ENCODE measurements at regions not wholly inside any gene's neighbourhood (a gene's known extent, or its start where the extent isn't known, plus 50 kb on each side); places are given as distances from the start of the nearest gene placed in this dataset.

DNA sequence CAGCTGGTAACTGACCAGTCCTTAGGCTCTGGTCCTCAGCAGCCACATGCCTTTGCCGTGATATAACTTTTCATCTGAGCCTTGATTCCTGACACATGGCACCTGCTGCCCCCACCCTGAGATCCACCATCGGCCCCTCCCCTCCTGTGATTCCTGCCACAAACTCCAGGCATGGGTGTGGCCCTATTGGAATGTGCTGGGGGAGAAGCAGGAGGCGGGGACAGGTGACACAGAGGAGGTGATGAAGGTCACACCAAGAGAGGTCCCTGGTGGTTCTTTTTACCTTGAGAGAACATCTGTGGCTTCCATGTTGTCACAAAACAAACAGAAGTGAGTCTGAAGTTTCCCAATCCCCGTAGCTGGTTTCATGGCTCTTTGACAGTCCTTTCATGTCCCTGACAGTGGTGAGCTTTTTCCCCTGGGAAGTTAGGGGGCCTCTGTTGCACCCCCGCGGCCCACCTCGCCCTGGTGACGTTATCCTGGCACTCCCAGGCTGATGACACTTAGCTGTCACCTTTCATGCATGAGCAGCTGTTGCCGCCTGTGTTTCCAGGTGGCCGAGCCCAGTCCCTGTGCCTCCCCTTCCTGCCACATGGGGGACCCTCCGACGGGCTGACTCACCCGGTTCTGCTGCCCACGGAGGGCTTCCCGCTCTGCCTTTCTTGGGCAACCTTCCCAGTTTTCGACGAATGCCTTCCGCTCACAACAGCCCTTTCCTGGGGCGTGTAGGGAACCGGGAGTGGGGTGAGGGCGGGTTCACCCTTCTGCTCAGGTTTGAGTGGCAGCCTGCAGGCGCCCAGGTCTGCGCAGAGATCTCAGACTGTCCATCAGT is 66.3 kb upstream of the GLI2 start:
- Histone ChIP-seq H3K9ac (ENCODE audit: low read depth, low read length) (no peak overlapping the region), H3K4me1 (ENCODE audit: insufficient read depth, low read length) (peaks cover 3% of the 10 kb centered on the region)

DNA sequence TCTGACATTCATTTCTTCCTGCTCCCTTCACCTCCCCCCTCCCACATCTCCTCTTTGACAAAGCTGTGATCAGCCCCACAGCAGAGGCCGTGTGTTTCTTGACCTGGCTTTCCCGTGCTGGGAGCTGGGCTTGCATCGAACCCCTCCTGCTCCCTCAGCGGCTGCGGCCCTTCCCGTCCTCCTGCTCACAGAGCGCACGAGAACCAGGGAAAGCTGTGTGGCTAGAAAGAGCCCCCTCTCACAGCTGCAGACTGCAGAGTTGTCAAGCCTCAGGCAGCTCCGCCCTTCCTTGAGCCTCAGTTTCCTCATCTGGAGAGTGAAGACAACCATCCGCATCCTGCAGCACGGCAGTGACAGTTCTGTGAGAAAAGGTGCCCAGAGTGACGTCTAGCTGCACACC is 65.7 kb upstream of the GLI2 start:
- Histone ChIP-seq H3K9ac (ENCODE audit: low read depth, low read length) (no peak overlapping the region), H3K36me3 (ENCODE audit: insufficient read depth, low read length) (no peaks in the 10 kb centered on the region), H3K4me1 (ENCODE audit: insufficient read depth, low read length) (peaks cover 3% of the 10 kb centered on the region), H3K9me3 (ENCODE audit: control insufficient read depth, insufficient read depth, low read length) (peaks cover 7% of the 10 kb centered on the region; the same call in 1 of the 2 replicates)

More for the DNA sequence above, 66.3 kb upstream of the GLI2 start:
- Histone ChIP-seq H3K9me3 (ENCODE audit: control insufficient read depth, insufficient read depth, low read length) (peaks cover 7% of the 10 kb centered on the region; the same call in 1 of the 2 replicates), H3K36me3 (ENCODE audit: insufficient read depth, low read length) (no peaks in the 10 kb centered on the region)

DNA sequence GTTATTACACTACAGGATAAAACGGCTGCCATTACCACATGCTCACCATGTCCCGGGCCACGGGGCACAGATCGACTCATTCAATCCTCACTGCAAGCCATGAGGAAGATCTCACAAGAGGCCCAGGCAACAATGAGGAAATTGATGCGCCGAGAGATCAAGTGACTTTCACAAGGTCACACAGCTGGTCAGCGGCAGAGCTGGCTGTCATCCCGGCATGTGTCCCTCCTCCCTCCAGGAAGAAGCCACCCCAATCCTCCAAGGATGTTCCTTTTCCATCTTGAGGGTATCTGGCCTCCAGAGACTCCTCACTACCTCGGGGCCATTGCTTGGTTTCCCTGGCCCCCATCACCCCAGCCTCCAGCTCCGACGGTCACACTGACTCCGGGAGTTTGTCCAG is 65.3 kb upstream of the GLI2 start:
- peaks cover 7% of the 10 kb centered on the region; the same call in 1 of the 2 replicates for H3K9me3 ChIP-seq (ENCODE audit: control insufficient read depth, insufficient read depth, low read length)
- no peaks in the 10 kb centered on the region for H3K36me3 ChIP-seq (ENCODE audit: insufficient read depth, low read length)
- H3K9ac ChIP-seq (ENCODE audit: low read depth, low read length) = no peak overlapping the region
- peaks cover 3% of the 10 kb centered on the region for H3K4me1 ChIP-seq (ENCODE audit: insufficient read depth, low read length)

DNA sequence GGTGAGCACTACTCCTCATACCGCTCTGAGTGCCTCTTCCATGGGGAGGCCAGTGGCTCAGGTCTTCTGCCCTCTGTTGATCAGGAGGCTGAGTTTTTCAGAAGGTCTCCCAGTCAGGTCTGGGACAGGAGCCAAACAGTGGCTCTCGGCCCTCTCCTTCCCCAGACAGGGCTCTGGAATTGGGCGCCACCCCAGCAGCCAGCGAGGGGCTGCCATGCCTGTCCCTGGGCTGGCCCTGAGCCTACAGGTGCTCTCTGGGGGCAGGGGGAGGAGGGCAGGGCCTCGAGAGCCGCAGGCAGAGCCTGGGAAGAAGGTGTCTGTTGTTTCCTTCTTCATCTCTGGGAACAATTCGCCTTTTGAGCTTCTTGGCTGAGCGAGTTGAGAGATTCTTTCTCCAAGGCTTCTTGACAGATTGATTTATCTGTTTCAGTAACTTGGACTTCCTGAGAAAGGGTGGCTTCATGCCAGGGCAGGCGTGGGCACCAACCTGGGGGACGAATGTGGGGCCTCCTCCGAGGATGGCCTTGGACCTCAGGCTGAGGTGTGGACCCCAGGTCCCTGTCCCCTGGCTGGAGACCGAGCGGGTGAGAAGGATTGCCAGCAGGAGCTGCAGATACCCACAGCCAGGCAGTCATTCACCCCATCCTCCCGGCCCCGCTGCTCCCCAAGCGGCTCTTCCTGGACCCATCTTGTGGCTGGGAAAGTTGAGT is 64.7 kb upstream of the GLI2 start:
- no peaks in the 10 kb centered on the region for H3K36me3 ChIP-seq (ENCODE audit: insufficient read depth, low read length)
- H3K4me1 ChIP-seq (ENCODE audit: insufficient read depth, low read length) = peaks cover 3% of the 10 kb centered on the region
- no peak overlapping the region for H3K9ac ChIP-seq (ENCODE audit: low read depth, low read length)
- peaks cover 7% of the 10 kb centered on the region; the same call in 1 of the 2 replicates for H3K9me3 ChIP-seq (ENCODE audit: control insufficient read depth, insufficient read depth, low read length)

DNA sequence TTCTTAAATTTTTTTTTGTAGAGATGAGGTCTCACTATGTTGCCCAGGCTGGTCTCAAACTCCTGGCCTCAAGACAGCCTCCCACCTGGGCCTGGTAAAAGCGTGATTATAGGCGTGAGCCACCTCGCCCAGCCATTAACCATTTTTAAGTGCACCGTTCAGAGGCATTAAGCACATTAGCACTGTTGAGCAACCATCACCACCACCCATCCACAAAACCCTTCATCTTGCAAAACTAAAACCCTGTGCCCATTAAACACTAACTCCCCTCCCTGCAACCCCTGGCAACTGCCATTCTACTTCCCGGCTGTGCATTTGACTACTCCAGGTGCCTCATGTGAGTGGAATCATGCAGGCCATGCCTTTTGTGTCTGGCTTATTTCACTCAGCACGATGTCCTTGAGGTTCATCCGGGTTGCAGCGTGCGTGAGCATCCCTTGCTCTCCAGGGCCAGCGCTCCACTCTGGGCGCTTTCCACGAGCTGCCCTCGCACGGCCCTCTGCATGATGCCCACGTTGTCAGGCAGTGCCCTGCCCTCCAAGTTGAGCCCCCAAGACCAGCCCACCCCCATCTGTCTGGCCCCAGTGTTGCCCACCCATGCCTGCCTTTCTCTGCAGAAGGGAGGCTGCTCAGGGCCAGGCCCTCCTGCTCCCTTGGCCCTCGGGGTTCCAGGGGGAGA is 63.0 kb upstream of the GLI2 start:
- Histone ChIP-seq H3K9me3 (ENCODE audit: control insufficient read depth, insufficient read depth, low read length) (no peaks in the 10 kb centered on the region), H3K36me3 (ENCODE audit: insufficient read depth, low read length) (no peaks in the 10 kb centered on the region), H3K4me1 (ENCODE audit: insufficient read depth, low read length) (peaks cover 3% of the 10 kb centered on the region), H3K9ac (ENCODE audit: low read depth, low read length) (no peak overlapping the region)

DNA sequence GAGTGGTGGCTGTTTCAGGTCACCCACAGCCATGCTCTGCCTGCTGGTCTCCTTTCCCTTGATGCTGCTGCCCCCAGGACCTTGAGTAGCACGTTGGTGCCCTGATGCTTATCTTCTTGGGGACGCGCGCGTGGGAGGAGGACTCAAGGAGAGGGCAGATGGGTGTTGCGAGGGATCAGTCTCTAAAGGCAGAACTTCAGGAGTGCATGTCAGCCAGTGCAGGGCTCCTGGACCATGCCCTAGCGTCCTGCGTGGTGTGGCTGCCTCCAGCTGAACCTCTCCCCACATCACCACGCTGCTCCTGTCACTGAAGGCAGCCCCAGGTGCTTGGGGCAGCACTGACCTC is 62.5 kb upstream of the GLI2 start:
- peaks cover 3% of the 10 kb centered on the region for H3K4me1 ChIP-seq (ENCODE audit: insufficient read depth, low read length)
- H3K9ac ChIP-seq (ENCODE audit: low read depth, low read length) = no peak overlapping the region
- no peaks in the 10 kb centered on the region for H3K9me3 ChIP-seq (ENCODE audit: control insufficient read depth, insufficient read depth, low read length)
- no peaks in the 10 kb centered on the region for H3K36me3 ChIP-seq (ENCODE audit: insufficient read depth, low read length)

DNA sequence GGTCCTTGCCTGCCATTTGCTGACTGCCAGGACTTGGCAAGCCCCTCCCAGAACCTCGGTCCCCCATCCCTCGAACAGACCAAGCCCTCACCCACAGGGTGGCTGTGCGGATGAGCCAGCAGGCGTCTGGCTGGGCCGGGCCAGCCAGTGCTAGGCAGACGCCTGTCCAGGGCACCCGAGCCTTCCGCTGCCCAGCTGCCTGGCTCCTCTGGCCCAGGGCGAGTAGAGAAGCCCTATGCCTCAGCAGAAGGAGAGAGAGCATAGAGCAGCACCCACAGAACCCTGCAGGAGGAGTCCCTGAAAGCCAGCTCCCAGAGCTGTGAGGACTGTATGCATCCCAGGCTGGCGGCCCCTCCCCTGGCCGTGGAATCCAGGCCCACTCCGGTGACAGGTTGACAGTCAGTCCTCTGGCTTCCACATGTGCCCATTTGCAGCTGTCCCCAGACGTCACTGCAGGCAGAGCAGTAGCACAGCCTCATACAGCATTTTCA is 62.1 kb upstream of the GLI2 start:
- peaks cover 3% of the 10 kb centered on the region for H3K4me1 ChIP-seq (ENCODE audit: insufficient read depth, low read length)
- no peaks in the 10 kb centered on the region for H3K36me3 ChIP-seq (ENCODE audit: insufficient read depth, low read length)
- H3K9ac ChIP-seq (ENCODE audit: low read depth, low read length) = no peak overlapping the region
- no peaks in the 10 kb centered on the region for H3K9me3 ChIP-seq (ENCODE audit: control insufficient read depth, insufficient read depth, low read length)

DNA sequence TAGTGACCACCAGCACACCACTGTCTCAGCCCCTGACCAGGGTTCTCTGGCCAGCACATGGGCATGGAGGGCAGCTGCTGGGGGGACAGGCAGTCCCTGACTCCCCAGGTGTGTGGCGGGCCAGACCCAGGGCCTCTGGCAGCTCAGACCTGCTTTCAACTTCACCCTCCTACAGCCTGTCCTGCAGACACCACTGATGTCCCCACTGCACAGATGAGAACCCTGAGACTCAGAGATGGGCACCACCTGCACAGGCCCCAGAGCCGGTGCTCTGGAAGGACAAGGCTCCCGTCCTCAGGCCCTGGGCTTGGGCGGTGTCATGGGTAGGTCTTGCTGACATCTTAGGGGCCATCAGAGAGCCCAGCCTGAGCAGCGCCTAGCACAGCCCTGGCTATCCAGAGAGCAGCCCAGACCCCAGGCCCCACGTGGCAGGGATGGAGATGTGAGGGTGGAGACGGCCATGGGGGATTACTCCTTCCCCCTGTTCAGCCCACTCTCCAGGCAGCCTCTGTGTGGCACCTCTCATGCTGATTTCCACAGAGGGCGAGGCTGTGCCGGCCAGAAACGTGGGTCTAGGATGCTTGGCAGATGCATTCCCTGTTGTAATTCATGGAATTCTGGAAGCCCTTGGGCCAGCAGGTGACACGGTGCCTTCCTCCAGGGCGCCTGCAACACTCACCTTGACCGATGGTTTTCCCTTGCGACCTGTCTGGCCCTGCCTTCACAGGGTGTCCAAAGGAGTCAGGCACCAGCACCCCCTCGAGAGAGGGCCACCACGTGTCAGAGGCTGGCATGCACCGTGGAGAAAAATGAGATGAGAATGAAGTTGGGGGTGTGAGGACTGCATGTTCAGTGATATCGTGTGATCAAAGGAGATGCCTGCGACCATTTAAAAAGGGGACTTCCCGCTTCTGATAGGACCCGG is 61.2 kb upstream of the GLI2 start:
- H3K9ac ChIP-seq (ENCODE audit: low read depth, low read length) = no peak overlapping the region
- H3K4me1 ChIP-seq (ENCODE audit: insufficient read depth, low read length) = no peaks in the 10 kb centered on the region; the same call in 1 of the 2 replicates
- no peaks in the 10 kb centered on the region for H3K36me3 ChIP-seq (ENCODE audit: insufficient read depth, low read length)
- H3K9me3 ChIP-seq (ENCODE audit: control insufficient read depth, insufficient read depth, low read length) = no peaks in the 10 kb centered on the region

DNA sequence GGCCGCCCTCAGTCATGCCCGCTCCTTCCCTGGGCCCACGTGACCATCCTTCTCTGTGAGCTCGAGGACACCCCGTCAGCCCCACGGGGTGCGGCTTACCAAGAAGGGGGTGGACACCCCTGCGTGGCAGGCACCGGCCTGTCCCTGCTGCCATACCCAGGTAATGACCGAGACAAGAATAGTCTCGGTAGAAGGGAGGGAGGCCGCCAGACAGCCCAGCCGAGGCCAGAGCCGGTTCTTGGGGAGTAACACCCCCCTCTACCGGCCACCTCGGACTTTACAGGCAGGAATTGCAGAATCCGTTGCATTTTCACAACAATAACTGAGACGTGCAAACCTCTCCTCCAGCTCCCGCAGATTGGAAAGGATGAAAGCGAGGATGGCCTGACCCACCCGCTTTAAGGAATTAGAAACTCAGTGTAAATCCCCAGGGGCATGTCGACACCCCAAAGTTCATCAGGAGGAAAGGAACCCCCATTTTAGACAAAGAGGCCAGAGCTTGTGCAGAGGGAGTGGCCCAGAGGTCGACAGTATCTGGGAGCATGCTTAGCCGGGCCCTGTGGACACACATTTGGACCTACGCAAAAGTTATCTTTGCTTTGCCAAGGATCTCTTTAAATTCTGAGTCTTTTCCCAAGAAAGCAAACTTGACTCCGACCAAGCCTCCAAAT is 60.1 kb upstream of the GLI2 start:
- no peaks in the 10 kb centered on the region; the same call in 1 of the 2 replicates for H3K4me1 ChIP-seq (ENCODE audit: insufficient read depth, low read length)
- no peaks in the 10 kb centered on the region for H3K36me3 ChIP-seq (ENCODE audit: insufficient read depth, low read length)
- no peaks in the 10 kb centered on the region for H3K9me3 ChIP-seq (ENCODE audit: control insufficient read depth, insufficient read depth, low read length)
- H3K9ac ChIP-seq (ENCODE audit: low read depth, low read length) = no peak overlapping the region

DNA sequence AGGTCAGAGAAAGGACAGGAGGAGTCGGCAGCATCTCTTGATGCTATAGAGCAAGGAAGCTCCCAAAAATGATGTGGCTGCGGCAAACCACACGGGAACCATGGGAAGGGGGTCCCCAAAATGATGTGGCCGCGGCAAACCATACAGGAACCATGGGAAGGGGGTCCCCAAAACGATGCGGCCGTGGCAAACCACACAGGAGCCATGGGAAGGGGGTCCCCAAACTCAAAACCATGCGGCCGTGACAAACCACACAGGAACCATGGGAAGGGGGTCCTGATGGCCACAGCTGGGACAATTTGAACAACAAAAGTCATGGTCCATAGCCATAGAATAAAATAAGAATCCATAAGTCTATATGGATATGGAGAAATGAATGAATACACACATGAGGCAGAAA is 58.4 kb upstream of the GLI2 start:
- Histone ChIP-seq H3K9me3 (ENCODE audit: control insufficient read depth, insufficient read depth, low read length) (no peaks in the 10 kb centered on the region), H3K4me1 (ENCODE audit: insufficient read depth, low read length) (no peaks in the 10 kb centered on the region; the same call in 1 of the 2 replicates), H3K36me3 (ENCODE audit: insufficient read depth, low read length) (no peaks in the 10 kb centered on the region), H3K9ac (ENCODE audit: low read depth, low read length) (no peak overlapping the region)

DNA sequence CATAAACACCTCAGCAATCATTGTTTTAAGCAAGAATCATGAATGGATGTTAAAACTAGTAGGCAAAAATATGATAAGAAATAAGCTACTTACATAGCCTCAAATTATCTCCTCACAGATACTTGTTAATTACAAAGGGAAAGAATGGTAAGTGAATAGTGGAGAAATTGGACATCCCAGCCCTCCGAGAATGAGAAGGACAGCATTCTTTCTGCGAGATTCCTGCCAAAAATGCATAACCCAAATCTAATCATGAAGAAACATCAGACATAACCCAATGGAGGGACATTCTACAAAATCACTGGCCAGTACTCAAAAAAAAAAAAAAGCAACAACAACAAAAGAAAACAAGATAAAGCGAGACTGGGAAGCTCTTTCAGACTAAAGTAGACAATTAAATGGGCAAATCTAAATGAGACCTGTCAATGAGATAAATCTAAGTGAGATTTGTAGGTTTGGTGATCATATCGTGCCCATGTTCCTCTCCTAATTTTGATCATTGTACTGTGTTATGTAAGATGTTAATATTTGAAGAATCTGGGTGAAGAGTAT is 57.9 kb upstream of the GLI2 start:
- Histone ChIP-seq H3K36me3 (ENCODE audit: insufficient read depth, low read length) (no peaks in the 10 kb centered on the region), H3K9ac (ENCODE audit: low read depth, low read length) (no peak overlapping the region), H3K9me3 (ENCODE audit: control insufficient read depth, insufficient read depth, low read length) (no peaks in the 10 kb centered on the region), H3K4me1 (ENCODE audit: insufficient read depth, low read length) (no peaks in the 10 kb centered on the region; the same call in 1 of the 2 replicates)

DNA sequence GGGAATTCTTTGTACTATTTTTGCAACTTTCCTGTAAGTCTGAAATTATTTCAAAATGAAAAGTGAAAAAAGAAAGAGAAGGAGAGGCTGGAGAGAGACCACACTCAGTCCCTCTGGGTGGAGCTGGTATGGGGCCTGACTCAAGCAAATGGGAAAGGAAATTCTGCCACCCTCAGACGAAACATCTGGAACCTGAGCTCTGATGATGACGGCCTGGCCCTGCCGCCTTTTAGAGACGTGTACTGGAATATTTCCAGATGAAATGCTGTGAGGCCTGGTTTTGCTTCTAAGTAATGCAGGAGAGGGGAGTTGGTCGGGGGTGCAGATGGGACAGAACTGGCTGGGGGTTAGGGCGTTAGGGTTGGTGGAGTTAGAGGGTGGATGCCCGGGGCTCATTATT is 57.4 kb upstream of the GLI2 start:
- Histone ChIP-seq H3K9me3 (ENCODE audit: control insufficient read depth, insufficient read depth, low read length) (no peaks in the 10 kb centered on the region), H3K9ac (ENCODE audit: low read depth, low read length) (no peak overlapping the region), H3K36me3 (ENCODE audit: insufficient read depth, low read length) (no peaks in the 10 kb centered on the region), H3K4me1 (ENCODE audit: insufficient read depth, low read length) (no peaks in the 10 kb centered on the region; the same call in 1 of the 2 replicates)

DNA sequence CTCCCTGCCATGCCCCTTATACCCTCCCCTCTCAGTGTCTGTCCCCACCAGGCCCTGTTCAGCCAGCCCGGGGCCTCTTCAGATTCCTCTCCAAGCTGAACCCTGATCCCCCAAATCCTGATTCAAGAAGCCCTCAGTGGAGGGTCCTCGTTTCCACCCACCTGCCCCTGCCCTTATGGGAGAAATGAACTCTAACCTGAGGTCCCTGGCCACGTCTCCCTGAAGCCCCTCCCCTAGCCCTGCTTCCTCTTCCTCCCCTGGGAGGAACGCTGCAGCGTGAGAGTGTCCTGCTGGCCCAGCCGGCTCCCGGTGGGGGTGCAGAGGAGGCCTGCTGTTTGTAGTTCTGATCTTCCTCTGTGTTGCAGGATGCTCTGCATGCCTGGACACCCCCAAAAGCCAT is 56.7 kb upstream of the GLI2 start:
- H3K9ac ChIP-seq (ENCODE audit: low read depth, low read length) = no peak overlapping the region

More for the DNA sequence above, 56.7 kb upstream of the GLI2 start:
- no peaks in the 10 kb centered on the region for H3K9me3 ChIP-seq (ENCODE audit: control insufficient read depth, insufficient read depth, low read length)
- no peaks in the 10 kb centered on the region; the same call in 1 of the 2 replicates for H3K4me1 ChIP-seq (ENCODE audit: insufficient read depth, low read length)
- H3K36me3 ChIP-seq (ENCODE audit: insufficient read depth, low read length) = no peaks in the 10 kb centered on the region
